SU-DHL-6 (cell line): ENCODE measurements at regions not wholly inside any gene's neighbourhood (a gene's known extent, or its start where the extent isn't known, plus 50 kb on each side); places are given as distances from the start of the nearest gene placed in this dataset.
A peak's percentile ranks its signal among the peaks of the same experiment; 100 is the strongest.

Experiments
- H2AFZ ChIP-seq: fragments of 200-600 bp; sonication (generic); 2 replicates; pipeline ENCODE4 v1.6.1; 2014; ENCODE audit warnings: low read depth, mild to moderate bottlenecking, moderate library complexity, mixed read lengths, antibody characterized with exemption, low read length; ENCODE audit not compliant: severe bottlenecking
- H3F3A ChIP-seq: fragments of 200-600 bp; shearing (Covaris generic); 2 replicates; pipeline ENCODE4 v1.6.0; 2016; ENCODE audit warnings: antibody characterized with exemption, mild to moderate bottlenecking; ENCODE audit not compliant: insufficient read depth
- H3K27ac ChIP-seq: fragments of 200-600 bp; sonication (generic); 2 replicates; pipeline ENCODE4 v1.5.1; 2016; ENCODE audit warnings: low read depth, mild to moderate bottlenecking, low read length, moderate library complexity, mixed read lengths
- H3K27me3 ChIP-seq: fragments of 200-600 bp; sonication (generic), shearing (Covaris generic); 2 replicates; pipeline ENCODE4 v1.6.0; 2014; ENCODE audit warnings: mild to moderate bottlenecking, low read length
- H3K36me3 ChIP-seq: fragments of 200-600 bp; sonication (generic); 2 replicates; pipeline ENCODE4 v1.6.1; 2014; ENCODE audit warnings: mild to moderate bottlenecking, low read length, mixed read lengths
- H3K4me2 ChIP-seq: fragments of 300-600, 200-600 bp; shearing (Covaris generic), sonication (generic); 2 replicates; pipeline ENCODE4 v1.6.0; 2014; ENCODE audit warnings: low read length, low read depth, mild to moderate bottlenecking; ENCODE audit not compliant: poor library complexity, severe bottlenecking
- H3K4me3 ChIP-seq: fragments of 200-600 bp; sonication (generic); 2 replicates; pipeline ENCODE4 v1.5.1; 2014; ENCODE audit warnings: antibody characterized with exemption, low read length, mild to moderate bottlenecking, mixed read lengths; ENCODE audit not compliant: insufficient read depth, poor library complexity, severe bottlenecking
- H3K79me2 ChIP-seq: fragments of 200-600 bp; sonication (generic); 2 replicates; pipeline ENCODE4 v1.6.1; 2014; ENCODE audit warnings: mild to moderate bottlenecking, low read length, moderate library complexity; ENCODE audit not compliant: insufficient read depth
- H3K9ac ChIP-seq: fragments of 200-600 bp; sonication (generic); 2 replicates; pipeline ENCODE4 v1.7.0; 2014; ENCODE audit warnings: mild to moderate bottlenecking, low read length
- H3K9me2 ChIP-seq: fragments of 200-600 bp; sonication (generic); replicated peaks from 2 replicates; pipeline ENCODE4 v1.6.1; 2014; ENCODE audit warnings: low read length; ENCODE audit not compliant: insufficient read depth
- H3K9me3 ChIP-seq: fragments of 200-600 bp; sonication (generic); 2 replicates; pipeline ENCODE4 v1.6.1; 2014; ENCODE audit warnings: low read length, mixed read lengths; ENCODE audit not compliant: insufficient read depth
- H4K20me1 ChIP-seq: fragments of 200-600 bp; sonication (generic); 2 replicates; pipeline ENCODE4 v1.6.1; 2014; ENCODE audit warnings: low read depth, mild to moderate bottlenecking, antibody characterized with exemption, low read length, moderate library complexity, mixed read lengths
- CTCF ChIP-seq: fragments of 200-600 bp; sonication (generic); IDR thresholded peaks from one replicate; pipeline ENCODE4 v1.5.1; 2017; ENCODE audit warnings: antibody characterized with exemption, mild to moderate bottlenecking, low read length, moderate library complexity; ENCODE audit not compliant: insufficient read depth, poor library complexity, severe bottlenecking
- EZH2phosphoT487 ChIP-seq: fragments of 200-600 bp; sonication (generic), shearing (Covaris generic); conservative IDR thresholded peaks from 2 replicates; pipeline ENCODE4 v1.6.1; 2018; ENCODE audit warnings: mild to moderate bottlenecking, antibody characterized with exemption, low read length, moderate library complexity, mixed read lengths

DNA sequence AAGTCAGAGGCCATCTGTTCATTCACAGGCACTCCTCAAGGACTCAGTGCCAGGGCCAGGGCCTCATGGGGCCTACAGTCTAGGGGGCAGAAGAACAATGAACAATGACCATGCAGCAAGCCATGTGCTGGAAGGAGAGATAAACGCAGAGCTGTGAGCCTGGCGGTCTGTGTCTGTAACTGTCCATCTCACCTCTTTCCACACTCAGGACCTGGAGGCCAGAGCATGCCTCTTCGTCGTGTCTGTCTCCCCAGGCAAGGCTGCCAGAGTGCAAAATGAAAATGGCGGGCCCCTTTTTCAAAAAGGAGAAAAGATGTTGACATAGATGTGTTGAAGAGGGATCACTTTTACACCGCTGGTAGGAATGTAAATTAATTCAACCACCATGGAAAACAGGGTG is 78.5 kb downstream of the MSX1 start:
- no peaks in the 10 kb centered on the region for H3K27me3 ChIP-seq
- no peak overlapping the region for H3K4me3 ChIP-seq
- TF ChIP-seq CTCF (no peak), EZH2phosphoT487 (no peak)
- H3K36me3 ChIP-seq = no peaks in the 10 kb centered on the region
- no peak overlapping the region for H3K27ac ChIP-seq
- H3K4me2 ChIP-seq = no peak overlapping the region
- H3K9me3 ChIP-seq = no peaks in the 10 kb centered on the region
- no peaks in the 10 kb centered on the region for H3K9me2 ChIP-seq
- H4K20me1 ChIP-seq = no peaks in the 10 kb centered on the region
- H3K9ac ChIP-seq = no peak overlapping the region
- H3F3A ChIP-seq = no peaks in the 10 kb centered on the region
- H2AFZ ChIP-seq = no peak overlapping the region
- no peaks in the 10 kb centered on the region for H3K79me2 ChIP-seq

GRCh38 chr4:4941751-4942150 is 77.5 kb downstream of the CYTL1 start:
- no peak overlapping the region for H3K4me3 ChIP-seq
- no peak overlapping the region for H3K4me2 ChIP-seq
- H3K9me3 ChIP-seq = no peaks in the 10 kb centered on the region; the same call in 1 of the 2 replicates
- H3K9me2 ChIP-seq = no peaks in the 10 kb centered on the region
- H3K36me3 ChIP-seq = no peaks in the 10 kb centered on the region
- H3K27ac ChIP-seq = peak overlapping the region; percentile 4; the same call in 1 of the 2 replicates
- H2AFZ ChIP-seq = no peak overlapping the region
- H3K9ac ChIP-seq = no peak overlapping the region
- no peaks in the 10 kb centered on the region for H4K20me1 ChIP-seq
- TF ChIP-seq EZH2phosphoT487 (no peak), CTCF (no peak)
- no peaks in the 10 kb centered on the region for H3K79me2 ChIP-seq
- H3F3A ChIP-seq = no peaks in the 10 kb centered on the region
- H3K27me3 ChIP-seq = no peaks in the 10 kb centered on the region

DNA sequence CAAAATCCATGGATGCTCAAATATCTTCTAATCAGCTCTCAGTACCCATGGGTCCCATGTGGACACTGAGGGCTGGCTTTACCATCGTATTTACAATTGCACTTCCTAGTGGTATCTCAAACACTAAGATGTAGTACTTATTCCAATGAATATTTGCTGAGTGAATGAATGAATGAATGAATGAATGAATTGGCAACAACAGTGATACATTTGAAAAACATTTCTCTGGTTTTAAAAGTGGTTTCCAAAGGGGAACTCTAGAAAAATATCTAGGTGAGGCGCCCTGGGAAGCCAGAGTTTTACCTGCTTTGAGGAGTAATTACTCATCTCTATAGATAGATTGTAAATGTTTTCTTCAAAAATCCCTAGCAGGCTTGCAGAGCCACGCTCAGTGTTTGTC is 76.6 kb downstream of the CYTL1 start:
- Histone ChIP-seq H3K27ac (no peak overlapping the region), H3K9ac (no peak overlapping the region), H3K4me2 (no peak overlapping the region), H3K27me3 (no peaks in the 10 kb centered on the region), H3K9me3 (no peaks in the 10 kb centered on the region; the same call in 1 of the 2 replicates), H2AFZ (no peak overlapping the region), H4K20me1 (no peaks in the 10 kb centered on the region), H3K79me2 (no peaks in the 10 kb centered on the region), H3F3A (no peaks in the 10 kb centered on the region), H3K9me2 (no peaks in the 10 kb centered on the region), H3K36me3 (no peaks in the 10 kb centered on the region), H3K4me3 (no peak overlapping the region)
- TF ChIP-seq CTCF (no peak), EZH2phosphoT487 (no peak)
